Prostate gland (tissue), 2 donors: ENCODE measurements at regions not wholly inside any gene's neighbourhood (a gene's known extent, or its start where the extent isn't known, plus 50 kb on each side); places are given as distances from the start of the nearest gene placed in this dataset.
"Not testable (repeated sequence)": the region's sequence is repeated elsewhere in the genome, so short reads cannot be mapped to it uniquely, and the experiment has no call there.

Source experiments
- DNase-seq: peaks from one replicate; pipeline ENCODE4 v3.0.0-alpha.2; 2019; ENCODE audit warnings: low spot score
- H3K27ac ChIP-seq, 2 donors: fragments of 200-600 bp; sonication (generic); 2 replicates each; pipeline ENCODE4 v1.5.1; 2017 to 2019
- H3K27me3 ChIP-seq: fragments of 200-600 bp; sonication (generic); replicated peaks from 2 replicates; pipeline ENCODE4 v1.5.1; 2019; ENCODE audit not compliant: insufficient read depth
- H3K36me3 ChIP-seq, 2 donors: fragments of 200-600 bp; sonication (generic); 1 replicate in 1 of 2; 2 replicates in 1 of 2; pipeline versions ENCODE4 v1.5.1 to v1.8.1; 2017 to 2019
- H3K4me1 ChIP-seq: fragments of 200-600 bp; sonication (generic); replicated peaks from 2 replicates; pipeline ENCODE4 v1.5.1; 2019
- H3K4me3 ChIP-seq, 2 donors: fragments of 200-600 bp; sonication (generic); 2 replicates each; pipeline ENCODE4 v1.5.1; 2017 to 2019
- H3K9me3 ChIP-seq: fragments of 200-600 bp; sonication (generic); 2 replicates; pipeline ENCODE4 v1.5.1; 2017
- CTCF ChIP-seq, 4 experiments: fragments of 200-600 bp in 2 of 4; fragments of 450-650 bp in 2 of 4; sonication (generic) in 2 of 4; IDR thresholded peaks; 1 replicate in 3 of 4; 2 replicates in 1 of 4; pipeline ENCODE4 v1.5.1; 2016 to 2019; ENCODE audit warnings: antibody characterized with exemption in 4 of 4, mild to moderate bottlenecking in 2 of 4, moderate library complexity in 2 of 4
- POLR2A ChIP-seq: fragments of 450-650 bp; IDR thresholded peaks from one replicate; pipeline ENCODE4 v1.6.1; 2016; ENCODE audit warnings: antibody characterized with exemption, mild to moderate bottlenecking
- POLR2AphosphoS5 ChIP-seq: sonication (generic); formaldehyde crosslinking; IDR thresholded peaks from one replicate; pipeline ENCODE4 v1.6.1; 2017; ENCODE audit warnings: antibody characterized with exemption
- WGBS: methylation state at CpG from one replicate; pipeline ENCODE4 v1.1.5; 2018; 5-methylcytosine and 5-hydroxymethylcytosine counted together
- intact Hi-C: fragments of 100-400 bp; cut with DNase I; formaldehyde crosslinking; loops from one replicate; pipeline ENCODE4 v1.14.2; 2022

- Histone ChIP-seq H3K27ac (no peak overlapping the region), H3K9me3 (no peaks in the 10 kb centered on the region), H3K4me3 (no peak overlapping the region), H3K36me3 (no peaks in the 10 kb centered on the region), H3K27me3 (no peaks in the 10 kb centered on the region), H3K4me1 (no peaks in the 10 kb centered on the region)
- intact Hi-C loops, result no loop called here
- 93% methylated on average over 2 of the region's 2 CpGs for WGBS
- DNase-seq, result no peak
- no peak for TF ChIP-seq POLR2A
- TF ChIP-seq POLR2AphosphoS5, result no peak
- TF ChIP-seq CTCF (IDR thresholded peaks at IDR 0.05), result no peak
Observed at GRCh38 chr6:19558934-19559333, 278.2 kb upstream of the ID4 start.

- H3K27me3 ChIP-seq, result no peaks in the 10 kb centered on the region
- H3K27ac ChIP-seq, result no peak overlapping the region
- no peak overlapping the region for H3K4me3 ChIP-seq
- no peaks in the 10 kb centered on the region for H3K4me1 ChIP-seq
- 94% methylated on average over 1 of the region's 1 CpG for WGBS
- intact Hi-C loops, result no loop called here
- DNase-seq, result no peak
- TF ChIP-seq POLR2A, result no peak
- no peak for TF ChIP-seq POLR2AphosphoS5
- no peak for TF ChIP-seq CTCF (IDR thresholded peaks at IDR 0.05)
- H3K9me3 ChIP-seq, result no peaks in the 10 kb centered on the region
- no peaks in the 10 kb centered on the region for H3K36me3 ChIP-seq
Observed at GRCh38 chr6:19562468-19562867, 274.7 kb upstream of the ID4 start.

DNA sequence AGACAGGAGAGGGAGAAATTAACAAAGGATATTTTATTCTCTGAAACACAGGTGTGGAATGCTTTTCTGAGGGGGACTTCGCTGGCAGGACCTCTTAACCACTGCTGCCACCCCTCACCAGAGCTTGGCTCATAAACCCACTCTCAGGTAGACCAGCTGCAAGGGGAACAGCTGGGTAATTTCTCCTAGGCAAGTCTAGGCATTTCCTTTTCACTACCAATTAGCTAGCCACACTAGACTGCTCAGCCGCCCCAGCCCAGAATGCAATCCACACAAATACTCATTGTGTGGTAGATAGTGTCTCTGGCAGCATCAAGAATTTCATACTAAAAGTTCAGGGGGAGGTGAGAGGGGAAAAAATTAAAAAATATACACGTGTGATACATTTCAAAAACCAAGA, 267.6 kb upstream of the ID4 start:
- Histone ChIP-seq H3K36me3 (no peaks in the 10 kb centered on the region), H3K27ac (no peak overlapping the region), H3K9me3 (no peaks in the 10 kb centered on the region), H3K4me3 (no peak overlapping the region), H3K27me3 (no peaks in the 10 kb centered on the region), H3K4me1 (no peaks in the 10 kb centered on the region)
- intact Hi-C loops, result no loop called here
- DNase-seq, result no peak
- WGBS, result 46% methylated on average over 3 of the region's 3 CpGs
- no peak for TF ChIP-seq CTCF (IDR thresholded peaks at IDR 0.05)

DNA sequence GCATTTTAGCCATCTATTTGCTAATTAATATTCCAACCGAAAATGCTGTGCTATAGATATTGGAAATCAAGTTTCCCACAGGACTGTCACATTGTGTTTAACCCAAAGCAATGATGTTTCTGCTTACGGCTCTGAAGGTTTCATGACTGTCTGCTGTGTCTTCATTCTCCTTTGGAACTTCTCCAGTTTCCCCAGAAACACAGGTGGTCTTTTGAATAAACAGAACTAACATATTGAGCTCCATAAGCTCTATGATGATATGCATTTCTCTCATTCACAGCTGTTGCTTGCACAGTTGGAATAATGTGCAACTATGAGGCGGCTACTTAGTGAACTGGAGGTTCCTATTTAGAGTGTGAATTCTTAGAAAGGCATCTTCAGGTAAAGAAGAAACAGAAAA, 266.0 kb upstream of the ID4 start:
- 94% methylated on average over 3 of the region's 3 CpGs for WGBS
- no peaks in the 10 kb centered on the region for H3K27me3 ChIP-seq
- no peaks in the 10 kb centered on the region for H3K9me3 ChIP-seq
- TF ChIP-seq POLR2A (no peak), CTCF (IDR thresholded peaks at IDR 0.05) (no peak), POLR2AphosphoS5 (no peak)
- no peak overlapping the region for H3K27ac ChIP-seq
- H3K36me3 ChIP-seq, result no peaks in the 10 kb centered on the region
- no peaks in the 10 kb centered on the region for H3K4me1 ChIP-seq
- H3K4me3 ChIP-seq, result no peak overlapping the region
- intact Hi-C loops, result no loop called here
- DNase-seq, result no peak

DNA sequence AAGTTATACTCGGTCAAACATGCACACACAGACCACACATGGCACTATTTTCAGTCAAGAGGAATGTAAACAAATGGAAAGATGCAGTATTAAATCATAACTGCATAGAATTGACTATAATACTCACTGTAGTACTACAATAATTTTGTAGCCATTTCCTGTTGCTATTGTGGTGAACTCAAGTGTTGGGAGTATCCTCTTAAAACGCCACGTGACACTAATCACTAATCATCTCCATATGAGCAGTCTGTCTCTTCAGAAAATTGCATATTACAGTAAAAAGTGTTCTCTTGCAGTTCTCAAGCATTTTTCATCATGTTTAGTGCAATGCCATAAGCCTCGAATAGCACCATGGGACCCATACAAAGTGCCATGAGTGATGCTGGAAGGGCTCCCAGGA, 258.7 kb upstream of the ID4 start:
- 80% methylated on average over 4 of the region's 4 CpGs for WGBS

GRCh38 chr6:19584207-19584606, 253.0 kb upstream of the ID4 start:
- H3K4me1 ChIP-seq, H3K27me3 ChIP-seq, H3K9me3 ChIP-seq, DNase-seq, H3K36me3 ChIP-seq, intact Hi-C loops, H3K27ac ChIP-seq, H3K4me3 ChIP-seq: not testable (repeated sequence)
- 91% methylated on average over 4 of the region's 4 CpGs for WGBS

More for the DNA sequence above, 258.7 kb upstream of the ID4 start:
- Histone ChIP-seq H3K9me3 (no peaks in the 10 kb centered on the region), H3K27ac (no peak overlapping the region), H3K4me3 (no peak overlapping the region), H3K4me1 (no peaks in the 10 kb centered on the region), H3K36me3 (no peaks in the 10 kb centered on the region), H3K27me3 (no peaks in the 10 kb centered on the region)
- TF ChIP-seq POLR2AphosphoS5, result no peak
- TF ChIP-seq CTCF (IDR thresholded peaks at IDR 0.05), result no peak
- TF ChIP-seq POLR2A, result no peak
- DNase-seq, result no peak
- intact Hi-C loops, result no loop called here
